ENCODE measurements at regions not wholly inside any gene's neighbourhood (a gene's known extent, or its start where the extent isn't known, plus 50 kb on each side); places are given as distances from the start of the nearest gene placed in this dataset.

DNA sequence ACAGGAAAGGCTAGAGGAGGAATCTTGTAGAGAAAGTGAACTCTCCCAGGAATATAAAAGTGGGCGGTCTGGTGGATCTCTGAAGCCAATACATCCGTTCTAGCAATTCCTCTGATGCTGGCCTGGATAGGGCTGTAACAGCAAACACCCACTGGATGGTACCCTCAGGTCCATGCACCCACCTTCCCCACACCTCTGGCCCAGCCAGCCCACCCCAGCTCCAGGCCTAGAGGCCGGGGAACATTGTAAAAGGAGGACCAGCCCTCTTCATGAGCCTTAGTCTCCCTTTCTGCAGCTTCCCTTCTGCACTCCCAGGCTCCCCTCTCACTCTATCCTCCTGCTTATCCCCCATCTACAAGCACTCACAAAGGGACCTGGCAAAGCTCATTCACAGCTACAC, 443.9 kb downstream of the BUD13 start:
- no peak overlapping the region for H3K4me3 ChIP-seq (ENCODE audit: low read depth in 1 of 3, low read length in 3 of 3)
- H3K9ac ChIP-seq (ENCODE audit: low read depth in 1 of 2, low read length in 2 of 2) = no peak overlapping the region
- no peaks in the 10 kb centered on the region for H3K36me3 ChIP-seq (ENCODE audit: control insufficient read depth in 4 of 4, insufficient read depth in 3 of 4, low read depth in 1 of 4, low read length in 3 of 4)
- no peak for TF ChIP-seq NR2F2 (IDR thresholded peaks at IDR 0.05)
- no peak for TF ChIP-seq EGR1 (IDR thresholded peaks at IDR 0.05; ENCODE audit: low read depth in 2 of 2)
- H3K9me3 ChIP-seq (ENCODE audit: control insufficient read depth in 4 of 4, low read length in 3 of 4) = no peaks in the 10 kb centered on the region
- no peak overlapping the region for H3K27ac ChIP-seq (ENCODE audit: low read depth in 1 of 2, low read length in 2 of 2)
- no peaks in the 10 kb centered on the region for H3K4me1 ChIP-seq (ENCODE audit: control insufficient read depth in 4 of 4, insufficient read depth in 4 of 4, low read length in 3 of 4)
- WGBS = 81% methylated on average over 3 of the region's 3 CpGs
- DNase-seq (ENCODE audit: low spot score) = no peak
- no peaks in the 10 kb centered on the region for H3K27me3 ChIP-seq (ENCODE audit: control insufficient read depth in 4 of 4, insufficient read depth in 4 of 4, low read length in 3 of 4)

DNA sequence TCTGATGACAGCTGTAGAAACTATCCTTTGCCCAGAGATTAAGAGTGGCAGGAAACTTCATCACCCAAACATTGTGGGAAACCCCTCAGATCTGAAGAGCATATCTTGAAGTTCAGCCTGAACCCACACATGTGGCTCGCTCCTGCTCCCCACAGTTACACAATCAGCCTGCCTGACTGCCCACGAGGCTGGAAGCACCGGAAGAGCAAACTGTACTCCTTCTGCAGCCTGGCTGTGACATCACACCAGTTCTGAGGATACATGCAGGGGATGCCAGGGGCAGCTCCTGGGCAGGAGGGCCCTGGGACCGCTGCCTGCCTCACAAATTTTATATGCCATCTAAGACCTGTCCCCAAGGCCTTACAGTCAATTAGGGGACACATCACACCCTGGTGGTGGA, 444.4 kb downstream of the BUD13 start:
- H3K4me1 ChIP-seq (ENCODE audit: control insufficient read depth in 4 of 4, insufficient read depth in 4 of 4, low read length in 3 of 4) = no peaks in the 10 kb centered on the region
- no peak for TF ChIP-seq GABPA (IDR thresholded peaks at IDR 0.05 in 1 of 2, conservative IDR thresholded peaks at IDR 0.05 in 1 of 2)
- no peak for TF ChIP-seq RXRA (IDR thresholded peaks at IDR 0.05)
- TF ChIP-seq JUND (IDR thresholded peaks at IDR 0.05) = no peak
- TF ChIP-seq, protein P1, sequence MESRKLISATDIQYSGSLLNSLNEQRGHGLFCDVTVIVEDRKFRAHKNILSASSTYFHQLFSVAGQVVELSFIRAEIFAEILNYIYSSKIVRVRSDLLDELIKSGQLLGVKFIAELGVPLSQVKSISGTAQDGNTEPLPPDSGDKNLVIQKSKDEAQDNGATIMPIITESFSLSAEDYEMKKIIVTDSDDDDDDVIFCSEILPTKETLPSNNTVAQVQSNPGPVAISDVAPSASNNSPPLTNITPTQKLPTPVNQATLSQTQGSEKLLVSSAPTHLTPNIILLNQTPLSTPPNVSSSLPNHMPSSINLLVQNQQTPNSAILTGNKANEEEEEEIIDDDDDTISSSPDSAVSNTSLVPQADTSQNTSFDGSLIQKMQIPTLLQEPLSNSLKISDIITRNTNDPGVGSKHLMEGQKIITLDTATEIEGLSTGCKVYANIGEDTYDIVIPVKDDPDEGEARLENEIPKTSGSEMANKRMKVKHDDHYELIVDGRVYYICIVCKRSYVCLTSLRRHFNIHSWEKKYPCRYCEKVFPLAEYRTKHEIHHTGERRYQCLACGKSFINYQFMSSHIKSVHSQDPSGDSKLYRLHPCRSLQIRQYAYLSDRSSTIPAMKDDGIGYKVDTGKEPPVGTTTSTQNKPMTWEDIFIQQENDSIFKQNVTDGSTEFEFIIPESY (IDR thresholded peaks at IDR 0.05) = no peak
- TF ChIP-seq HNF4G (IDR thresholded peaks at IDR 0.05) = no peak
- TF ChIP-seq FOXA2 (IDR thresholded peaks at IDR 0.05) = no peak
- TF ChIP-seq, protein P2, sequence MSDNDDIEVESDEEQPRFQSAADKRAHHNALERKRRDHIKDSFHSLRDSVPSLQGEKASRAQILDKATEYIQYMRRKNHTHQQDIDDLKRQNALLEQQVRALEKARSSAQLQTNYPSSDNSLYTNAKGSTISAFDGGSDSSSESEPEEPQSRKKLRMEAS (IDR thresholded peaks at IDR 0.05) = no peak
- TF ChIP-seq RAD21 (IDR thresholded peaks at IDR 0.05) = no peak
- no peak for TF ChIP-seq TAF1 (conservative IDR thresholded peaks at IDR 0.05)
- no peak for TF ChIP-seq NR2F2 (IDR thresholded peaks at IDR 0.05)
- no peak for TF ChIP-seq FOXA1 (IDR thresholded peaks at IDR 0.05)
- TF ChIP-seq EGR1 (IDR thresholded peaks at IDR 0.05; ENCODE audit: low read depth in 2 of 2) = no peak
- TF ChIP-seq, protein P3, sequence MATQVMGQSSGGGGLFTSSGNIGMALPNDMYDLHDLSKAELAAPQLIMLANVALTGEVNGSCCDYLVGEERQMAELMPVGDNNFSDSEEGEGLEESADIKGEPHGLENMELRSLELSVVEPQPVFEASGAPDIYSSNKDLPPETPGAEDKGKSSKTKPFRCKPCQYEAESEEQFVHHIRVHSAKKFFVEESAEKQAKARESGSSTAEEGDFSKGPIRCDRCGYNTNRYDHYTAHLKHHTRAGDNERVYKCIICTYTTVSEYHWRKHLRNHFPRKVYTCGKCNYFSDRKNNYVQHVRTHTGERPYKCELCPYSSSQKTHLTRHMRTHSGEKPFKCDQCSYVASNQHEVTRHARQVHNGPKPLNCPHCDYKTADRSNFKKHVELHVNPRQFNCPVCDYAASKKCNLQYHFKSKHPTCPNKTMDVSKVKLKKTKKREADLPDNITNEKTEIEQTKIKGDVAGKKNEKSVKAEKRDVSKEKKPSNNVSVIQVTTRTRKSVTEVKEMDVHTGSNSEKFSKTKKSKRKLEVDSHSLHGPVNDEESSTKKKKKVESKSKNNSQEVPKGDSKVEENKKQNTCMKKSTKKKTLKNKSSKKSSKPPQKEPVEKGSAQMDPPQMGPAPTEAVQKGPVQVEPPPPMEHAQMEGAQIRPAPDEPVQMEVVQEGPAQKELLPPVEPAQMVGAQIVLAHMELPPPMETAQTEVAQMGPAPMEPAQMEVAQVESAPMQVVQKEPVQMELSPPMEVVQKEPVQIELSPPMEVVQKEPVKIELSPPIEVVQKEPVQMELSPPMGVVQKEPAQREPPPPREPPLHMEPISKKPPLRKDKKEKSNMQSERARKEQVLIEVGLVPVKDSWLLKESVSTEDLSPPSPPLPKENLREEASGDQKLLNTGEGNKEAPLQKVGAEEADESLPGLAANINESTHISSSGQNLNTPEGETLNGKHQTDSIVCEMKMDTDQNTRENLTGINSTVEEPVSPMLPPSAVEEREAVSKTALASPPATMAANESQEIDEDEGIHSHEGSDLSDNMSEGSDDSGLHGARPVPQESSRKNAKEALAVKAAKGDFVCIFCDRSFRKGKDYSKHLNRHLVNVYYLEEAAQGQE (IDR thresholded peaks at IDR 0.05) = no peak
- no peak for TF ChIP-seq YY1 (IDR thresholded peaks at IDR 0.05)
- TF ChIP-seq, protein P4, sequence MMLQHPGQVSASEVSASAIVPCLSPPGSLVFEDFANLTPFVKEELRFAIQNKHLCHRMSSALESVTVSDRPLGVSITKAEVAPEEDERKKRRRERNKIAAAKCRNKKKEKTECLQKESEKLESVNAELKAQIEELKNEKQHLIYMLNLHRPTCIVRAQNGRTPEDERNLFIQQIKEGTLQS (IDR thresholded peaks at IDR 0.05) = no peak
- H3K36me3 ChIP-seq (ENCODE audit: control insufficient read depth in 4 of 4, insufficient read depth in 3 of 4, low read depth in 1 of 4, low read length in 3 of 4) = no peaks in the 10 kb centered on the region
- H3K9ac ChIP-seq (ENCODE audit: low read depth in 1 of 2, low read length in 2 of 2) = no peak overlapping the region
- DNase-seq (ENCODE audit: low spot score) = no peak
- no peak overlapping the region for H3K27ac ChIP-seq (ENCODE audit: low read depth in 1 of 2, low read length in 2 of 2)
- H3K4me3 ChIP-seq (ENCODE audit: low read depth in 1 of 3, low read length in 3 of 3) = no peak overlapping the region
- WGBS = 76% methylated on average over 4 of the region's 4 CpGs
- no peaks in the 10 kb centered on the region for H3K9me3 ChIP-seq (ENCODE audit: control insufficient read depth in 4 of 4, low read length in 3 of 4)
- H3K27me3 ChIP-seq (ENCODE audit: control insufficient read depth in 4 of 4, insufficient read depth in 4 of 4, low read length in 3 of 4) = no peaks in the 10 kb centered on the region
